ENCODE measurements at regions not wholly inside any gene's neighbourhood (a gene's known extent, or its start where the extent isn't known, plus 50 kb on each side); places are given as distances from the start of the nearest gene placed in this dataset.

DNA sequence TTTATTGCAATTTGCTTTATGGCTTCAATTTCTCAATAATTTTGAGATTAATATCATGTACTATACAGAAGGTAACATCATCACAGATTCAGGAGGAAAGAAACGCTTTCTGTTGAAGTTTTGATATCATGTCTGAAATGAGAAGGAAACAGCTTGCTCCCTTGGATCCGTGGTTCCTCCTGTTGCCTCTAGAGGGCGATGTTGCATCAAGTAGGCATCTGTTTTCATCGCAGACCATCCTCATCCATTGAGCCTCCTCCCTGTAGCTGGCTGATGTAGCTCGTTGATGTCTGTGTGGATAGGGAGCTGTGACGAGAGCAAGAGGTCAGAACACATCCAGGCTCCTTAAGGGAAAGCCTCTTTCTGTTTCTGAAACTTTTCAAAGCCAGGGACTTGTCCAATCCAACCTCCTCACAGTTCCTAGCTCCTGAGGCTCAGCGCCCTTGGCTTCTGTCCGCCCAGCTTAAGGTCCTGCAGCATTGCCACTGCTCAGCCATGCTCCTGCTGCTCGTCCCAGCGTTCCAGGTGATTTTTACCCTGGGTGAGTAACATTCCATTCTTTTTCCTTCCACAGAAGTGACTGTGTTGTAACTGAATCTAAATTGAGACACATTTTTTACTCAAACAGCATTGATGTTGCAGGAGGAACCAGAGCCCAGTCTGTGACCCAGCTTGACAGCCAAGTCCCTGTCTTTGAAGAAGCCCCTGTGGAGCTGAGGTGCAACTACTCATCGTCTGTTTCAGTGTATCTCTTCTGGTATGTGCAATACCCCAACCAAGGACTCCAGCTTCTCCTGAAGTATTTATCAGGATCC is 304.8 kb upstream of the OR4E1 start:
- no peak overlapping the region for H3K27ac ChIP-seq
- peak; percentile 51 for DNase-seq
- TF ChIP-seq, protein P1, sequence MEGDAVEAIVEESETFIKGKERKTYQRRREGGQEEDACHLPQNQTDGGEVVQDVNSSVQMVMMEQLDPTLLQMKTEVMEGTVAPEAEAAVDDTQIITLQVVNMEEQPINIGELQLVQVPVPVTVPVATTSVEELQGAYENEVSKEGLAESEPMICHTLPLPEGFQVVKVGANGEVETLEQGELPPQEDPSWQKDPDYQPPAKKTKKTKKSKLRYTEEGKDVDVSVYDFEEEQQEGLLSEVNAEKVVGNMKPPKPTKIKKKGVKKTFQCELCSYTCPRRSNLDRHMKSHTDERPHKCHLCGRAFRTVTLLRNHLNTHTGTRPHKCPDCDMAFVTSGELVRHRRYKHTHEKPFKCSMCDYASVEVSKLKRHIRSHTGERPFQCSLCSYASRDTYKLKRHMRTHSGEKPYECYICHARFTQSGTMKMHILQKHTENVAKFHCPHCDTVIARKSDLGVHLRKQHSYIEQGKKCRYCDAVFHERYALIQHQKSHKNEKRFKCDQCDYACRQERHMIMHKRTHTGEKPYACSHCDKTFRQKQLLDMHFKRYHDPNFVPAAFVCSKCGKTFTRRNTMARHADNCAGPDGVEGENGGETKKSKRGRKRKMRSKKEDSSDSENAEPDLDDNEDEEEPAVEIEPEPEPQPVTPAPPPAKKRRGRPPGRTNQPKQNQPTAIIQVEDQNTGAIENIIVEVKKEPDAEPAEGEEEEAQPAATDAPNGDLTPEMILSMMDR (IDR thresholded peaks at IDR 0.05): peak; percentile 78
- no peak overlapping the region for H3K4me3 ChIP-seq
- intact Hi-C loops (cut with DNase I): no loop called here
- no peaks in the 10 kb centered on the region for H3K36me3 ChIP-seq
- peak in 1 of 2 donors; percentile 51 for ATAC-seq
- no peaks in the 10 kb centered on the region for H3K4me1 ChIP-seq
- H3K27me3 ChIP-seq (ENCODE audit: low read depth): no peaks in the 10 kb centered on the region
- no peaks in the 10 kb centered on the region for H3K9me3 ChIP-seq

DNA sequence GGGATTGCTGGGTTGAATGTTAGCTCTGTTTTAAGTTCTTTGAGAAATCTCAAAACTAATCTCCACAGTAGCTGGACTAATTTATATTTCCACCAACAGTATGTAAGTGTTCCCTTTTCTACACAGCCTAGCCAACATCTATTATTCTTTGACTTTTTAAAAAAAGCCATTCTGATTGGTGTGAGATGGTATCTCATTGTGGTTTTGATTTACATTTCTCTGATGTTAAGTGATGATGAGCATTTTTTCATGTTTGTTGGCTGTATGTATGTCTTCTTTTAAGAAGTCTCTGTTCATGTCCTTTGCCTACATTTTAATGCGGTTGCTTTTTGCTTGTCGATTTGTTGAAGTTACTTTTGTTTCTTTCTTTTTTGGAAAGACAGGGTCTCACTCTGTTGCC is 301.1 kb upstream of the OR4E1 start:
- ATAC-seq (no peak), DNase-seq (no peak)
- Histone ChIP-seq H3K36me3 (no peaks in the 10 kb centered on the region), H3K4me3 (no peak overlapping the region), H3K4me1 (no peaks in the 10 kb centered on the region), H3K9me3 (no peaks in the 10 kb centered on the region), H3K27ac (no peak overlapping the region), H3K27me3 (ENCODE audit: low read depth) (no peaks in the 10 kb centered on the region)
- TF ChIP-seq, protein P1 (IDR thresholded peaks at IDR 0.05): no peak
- intact Hi-C loops (cut with DNase I): no loop called here

DNA sequence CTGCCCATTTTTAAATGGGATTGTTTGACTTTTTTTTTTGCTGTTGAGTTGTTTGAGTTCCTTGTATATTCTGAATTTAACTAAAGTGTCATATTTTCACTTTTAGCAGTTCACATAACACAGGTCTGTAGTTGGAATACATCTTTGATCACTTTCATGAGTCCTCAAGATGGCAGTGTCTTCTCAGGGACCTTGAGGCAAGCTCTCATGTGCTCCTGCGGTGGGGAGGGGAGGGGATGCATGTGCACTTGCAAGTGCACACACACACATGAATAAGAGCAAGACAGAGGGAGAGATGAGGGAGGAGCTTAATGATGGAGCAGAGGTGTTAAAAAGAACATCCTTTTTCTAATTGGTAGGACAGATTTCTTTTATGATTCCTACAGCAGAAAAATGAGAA is 291.4 kb upstream of the OR4E1 start:
- no peak for DNase-seq
- TF ChIP-seq, protein P1 (IDR thresholded peaks at IDR 0.05): no peak
- ATAC-seq: no peak
- intact Hi-C loops (cut with DNase I): no loop called here
- Histone ChIP-seq H3K36me3 (no peaks in the 10 kb centered on the region), H3K4me3 (no peak overlapping the region), H3K27me3 (ENCODE audit: low read depth) (no peaks in the 10 kb centered on the region), H3K4me1 (no peaks in the 10 kb centered on the region), H3K9me3 (no peaks in the 10 kb centered on the region), H3K27ac (no peak overlapping the region)

DNA sequence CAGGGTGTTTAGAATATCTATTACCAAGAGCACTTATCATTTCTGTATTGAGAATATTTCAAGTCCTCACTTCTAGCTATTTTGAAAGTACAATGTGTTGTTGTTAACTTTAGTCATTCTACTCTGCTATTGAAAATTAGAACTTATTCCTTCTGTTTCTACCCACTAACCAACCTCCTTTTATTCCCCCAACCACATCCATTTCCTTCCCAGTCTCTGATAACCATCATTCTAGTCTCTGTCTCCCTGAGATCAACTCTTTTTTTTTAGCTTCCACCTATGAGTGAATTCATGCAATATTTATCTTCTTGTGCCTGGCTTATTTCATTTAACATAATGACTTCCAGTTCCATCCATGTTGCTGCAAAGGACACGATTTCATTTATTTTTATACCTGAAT is 290.6 kb upstream of the OR4E1 start:
- Histone ChIP-seq H3K9me3 (no peaks in the 10 kb centered on the region), H3K4me3 (no peak overlapping the region), H3K36me3 (no peaks in the 10 kb centered on the region), H3K27ac (no peak overlapping the region), H3K27me3 (ENCODE audit: low read depth) (no peaks in the 10 kb centered on the region), H3K4me1 (no peaks in the 10 kb centered on the region)
- DNase-seq (no peak), ATAC-seq (no peak)
- TF ChIP-seq, protein P1 (IDR thresholded peaks at IDR 0.05): no peak
- intact Hi-C loops (cut with DNase I): no loop called here

DNA sequence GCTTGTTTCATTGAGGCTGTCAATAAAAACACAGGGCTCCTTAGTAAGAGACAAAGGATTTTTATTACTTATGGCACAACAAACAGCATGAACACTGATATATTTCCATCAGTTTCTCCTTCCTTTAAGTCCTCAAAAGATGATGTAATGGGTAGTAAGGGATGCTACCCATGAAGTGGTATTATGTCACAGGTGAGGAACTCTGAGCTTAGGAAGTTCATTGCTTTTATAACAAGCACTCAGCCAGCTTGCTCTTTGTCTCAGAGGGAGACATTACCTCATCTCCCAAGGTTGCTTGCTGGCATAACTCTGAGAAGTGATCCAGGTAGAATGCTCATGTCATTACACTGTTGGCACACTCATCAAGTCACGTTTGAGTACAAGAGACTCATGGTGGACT is 287.0 kb upstream of the OR4E1 start:
- intact Hi-C loops (cut with DNase I): no loop called here

More for the DNA sequence above, 287.0 kb upstream of the OR4E1 start:
- ATAC-seq (no peak), DNase-seq (no peak)
- no peaks in the 10 kb centered on the region for H3K4me1 ChIP-seq
- peaks cover 7% of the 10 kb centered on the region for H3K27me3 ChIP-seq (ENCODE audit: low read depth)
- H3K27ac ChIP-seq: no peak overlapping the region
- TF ChIP-seq, protein P1 (IDR thresholded peaks at IDR 0.05): no peak
- H3K9me3 ChIP-seq: no peaks in the 10 kb centered on the region
- H3K36me3 ChIP-seq: no peaks in the 10 kb centered on the region
- H3K4me3 ChIP-seq: no peak overlapping the region
